SU-DHL-6 (cell line): ENCODE measurements at regions not wholly inside any gene's neighbourhood (a gene's known extent, or its start where the extent isn't known, plus 50 kb on each side); places are given as distances from the start of the nearest gene placed in this dataset.

Experiments used
- H2AFZ ChIP-seq: fragments of 200-600 bp; sonication (generic); 2 replicates; pipeline ENCODE4 v1.6.1; 2014; ENCODE audit warnings: low read depth, mild to moderate bottlenecking, moderate library complexity, mixed read lengths, antibody characterized with exemption, low read length; ENCODE audit not compliant: severe bottlenecking
- H3F3A ChIP-seq: fragments of 200-600 bp; shearing (Covaris generic); 2 replicates; pipeline ENCODE4 v1.6.0; 2016; ENCODE audit warnings: antibody characterized with exemption, mild to moderate bottlenecking; ENCODE audit not compliant: insufficient read depth
- H3K27ac ChIP-seq: fragments of 200-600 bp; sonication (generic); 2 replicates; pipeline ENCODE4 v1.5.1; 2016; ENCODE audit warnings: low read depth, mild to moderate bottlenecking, low read length, moderate library complexity, mixed read lengths
- H3K27me3 ChIP-seq: fragments of 200-600 bp; sonication (generic), shearing (Covaris generic); 2 replicates; pipeline ENCODE4 v1.6.0; 2014; ENCODE audit warnings: mild to moderate bottlenecking, low read length
- H3K36me3 ChIP-seq: fragments of 200-600 bp; sonication (generic); 2 replicates; pipeline ENCODE4 v1.6.1; 2014; ENCODE audit warnings: mild to moderate bottlenecking, low read length, mixed read lengths
- H3K4me2 ChIP-seq: fragments of 300-600, 200-600 bp; shearing (Covaris generic), sonication (generic); 2 replicates; pipeline ENCODE4 v1.6.0; 2014; ENCODE audit warnings: low read length, low read depth, mild to moderate bottlenecking; ENCODE audit not compliant: poor library complexity, severe bottlenecking
- H3K4me3 ChIP-seq: fragments of 200-600 bp; sonication (generic); 2 replicates; pipeline ENCODE4 v1.5.1; 2014; ENCODE audit warnings: antibody characterized with exemption, low read length, mild to moderate bottlenecking, mixed read lengths; ENCODE audit not compliant: insufficient read depth, poor library complexity, severe bottlenecking
- H3K79me2 ChIP-seq: fragments of 200-600 bp; sonication (generic); 2 replicates; pipeline ENCODE4 v1.6.1; 2014; ENCODE audit warnings: mild to moderate bottlenecking, low read length, moderate library complexity; ENCODE audit not compliant: insufficient read depth
- H3K9ac ChIP-seq: fragments of 200-600 bp; sonication (generic); 2 replicates; pipeline ENCODE4 v1.7.0; 2014; ENCODE audit warnings: mild to moderate bottlenecking, low read length
- H3K9me2 ChIP-seq: fragments of 200-600 bp; sonication (generic); replicated peaks from 2 replicates; pipeline ENCODE4 v1.6.1; 2014; ENCODE audit warnings: low read length; ENCODE audit not compliant: insufficient read depth
- H3K9me3 ChIP-seq: fragments of 200-600 bp; sonication (generic); 2 replicates; pipeline ENCODE4 v1.6.1; 2014; ENCODE audit warnings: low read length, mixed read lengths; ENCODE audit not compliant: insufficient read depth
- H4K20me1 ChIP-seq: fragments of 200-600 bp; sonication (generic); 2 replicates; pipeline ENCODE4 v1.6.1; 2014; ENCODE audit warnings: low read depth, mild to moderate bottlenecking, antibody characterized with exemption, low read length, moderate library complexity, mixed read lengths
- EZH2phosphoT487 ChIP-seq: fragments of 200-600 bp; sonication (generic), shearing (Covaris generic); conservative IDR thresholded peaks from 2 replicates; pipeline ENCODE4 v1.6.1; 2018; ENCODE audit warnings: mild to moderate bottlenecking, antibody characterized with exemption, low read length, moderate library complexity, mixed read lengths
- TF ChIP-seq, protein P1 (sequence below): fragments of 200-600 bp; sonication (generic); IDR thresholded peaks from one replicate; pipeline ENCODE4 v1.5.1; 2017; ENCODE audit warnings: antibody characterized with exemption, mild to moderate bottlenecking, low read length, moderate library complexity; ENCODE audit not compliant: insufficient read depth, poor library complexity, severe bottlenecking

DNA sequence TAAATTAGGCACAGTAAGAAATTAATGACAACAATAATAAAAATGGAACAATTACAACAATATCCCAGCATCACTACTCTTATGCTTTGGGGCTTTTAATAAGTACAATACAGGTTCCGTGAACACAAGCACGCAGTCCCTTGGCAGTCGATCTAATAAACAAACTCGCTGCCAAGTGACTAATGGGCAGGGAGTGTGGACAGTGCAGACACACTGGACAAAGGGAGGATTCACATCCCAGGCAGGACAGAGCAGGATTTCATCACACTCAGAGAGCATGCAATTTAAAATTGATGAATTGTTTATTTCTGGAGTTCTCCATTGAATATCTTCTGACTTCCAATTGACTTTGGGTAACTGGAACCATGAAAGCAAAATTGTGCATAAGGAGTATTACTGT lies 524.1 kb upstream of the CFAP20DC start:
- Histone ChIP-seq H3K4me2 (no peak overlapping the region), H3K9me3 (no peaks in the 10 kb centered on the region), H2AFZ (no peak overlapping the region), H3K27ac (no peak overlapping the region), H3K27me3 (no peaks in the 10 kb centered on the region), H3F3A (no peaks in the 10 kb centered on the region), H3K36me3 (no peaks in the 10 kb centered on the region), H3K9me2 (no peaks in the 10 kb centered on the region), H3K4me3 (no peak overlapping the region), H3K9ac (no peak overlapping the region), H3K79me2 (no peaks in the 10 kb centered on the region), H4K20me1 (no peaks in the 10 kb centered on the region)
- TF ChIP-seq, protein P1, sequence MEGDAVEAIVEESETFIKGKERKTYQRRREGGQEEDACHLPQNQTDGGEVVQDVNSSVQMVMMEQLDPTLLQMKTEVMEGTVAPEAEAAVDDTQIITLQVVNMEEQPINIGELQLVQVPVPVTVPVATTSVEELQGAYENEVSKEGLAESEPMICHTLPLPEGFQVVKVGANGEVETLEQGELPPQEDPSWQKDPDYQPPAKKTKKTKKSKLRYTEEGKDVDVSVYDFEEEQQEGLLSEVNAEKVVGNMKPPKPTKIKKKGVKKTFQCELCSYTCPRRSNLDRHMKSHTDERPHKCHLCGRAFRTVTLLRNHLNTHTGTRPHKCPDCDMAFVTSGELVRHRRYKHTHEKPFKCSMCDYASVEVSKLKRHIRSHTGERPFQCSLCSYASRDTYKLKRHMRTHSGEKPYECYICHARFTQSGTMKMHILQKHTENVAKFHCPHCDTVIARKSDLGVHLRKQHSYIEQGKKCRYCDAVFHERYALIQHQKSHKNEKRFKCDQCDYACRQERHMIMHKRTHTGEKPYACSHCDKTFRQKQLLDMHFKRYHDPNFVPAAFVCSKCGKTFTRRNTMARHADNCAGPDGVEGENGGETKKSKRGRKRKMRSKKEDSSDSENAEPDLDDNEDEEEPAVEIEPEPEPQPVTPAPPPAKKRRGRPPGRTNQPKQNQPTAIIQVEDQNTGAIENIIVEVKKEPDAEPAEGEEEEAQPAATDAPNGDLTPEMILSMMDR = no peak
- no peak for TF ChIP-seq EZH2phosphoT487

DNA sequence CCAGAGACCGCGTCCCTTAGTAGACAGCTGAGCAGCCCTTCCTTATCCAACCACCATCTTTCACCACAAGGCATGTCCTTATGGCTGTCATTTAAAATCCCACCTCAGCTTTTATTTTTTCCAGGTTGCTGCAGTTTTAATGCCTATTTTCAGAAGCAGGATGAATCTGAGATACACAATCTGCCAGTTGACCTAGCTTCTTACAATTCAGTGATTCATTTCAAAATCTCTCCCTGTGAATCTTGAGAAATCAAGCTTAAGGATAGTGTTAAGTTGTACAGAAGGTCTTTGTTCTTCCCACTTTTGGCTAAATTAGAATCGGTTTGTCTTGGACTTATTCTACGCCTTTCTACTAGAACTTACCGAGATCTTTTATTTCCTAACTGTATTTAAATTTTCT lies 522.3 kb upstream of the CFAP20DC start:
- Histone ChIP-seq H3K27ac (no peak overlapping the region), H3K9me3 (no peaks in the 10 kb centered on the region), H3F3A (no peaks in the 10 kb centered on the region), H3K9me2 (no peaks in the 10 kb centered on the region), H3K4me3 (no peak overlapping the region), H3K9ac (no peak overlapping the region), H3K79me2 (no peaks in the 10 kb centered on the region), H3K27me3 (no peaks in the 10 kb centered on the region), H3K36me3 (no peaks in the 10 kb centered on the region), H3K4me2 (no peak overlapping the region), H2AFZ (no peak overlapping the region), H4K20me1 (no peaks in the 10 kb centered on the region)
- TF ChIP-seq EZH2phosphoT487 = no peak
- TF ChIP-seq, protein P1 = no peak

DNA sequence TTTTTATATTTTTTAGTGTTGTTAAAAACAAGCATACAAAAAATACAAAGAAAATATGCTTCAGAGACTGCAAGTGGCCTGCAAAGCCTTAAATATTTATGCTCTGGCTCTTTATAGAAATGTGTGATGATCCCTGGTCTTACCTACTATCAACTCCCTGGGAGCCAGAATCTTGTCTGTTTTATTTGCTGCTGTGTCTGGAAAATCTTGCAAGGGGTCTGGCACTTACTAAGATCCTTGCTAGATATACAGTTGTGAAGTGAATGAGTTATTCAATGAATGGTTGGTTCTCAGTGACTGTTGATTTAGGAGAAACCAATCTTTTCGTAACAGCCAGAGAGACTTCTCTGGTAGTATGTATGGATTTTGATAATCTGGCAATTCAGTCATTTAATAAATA lies 521.0 kb upstream of the CFAP20DC start:
- H3K4me3 ChIP-seq = no peak overlapping the region
- H3K36me3 ChIP-seq = no peaks in the 10 kb centered on the region
- H3K27ac ChIP-seq = no peak overlapping the region
- H3K79me2 ChIP-seq = no peaks in the 10 kb centered on the region
- no peaks in the 10 kb centered on the region for H3K27me3 ChIP-seq
- no peak overlapping the region for H3K4me2 ChIP-seq
- H3K9me3 ChIP-seq = no peaks in the 10 kb centered on the region
- no peaks in the 10 kb centered on the region for H3K9me2 ChIP-seq
- H3F3A ChIP-seq = no peaks in the 10 kb centered on the region
- TF ChIP-seq, protein P1 = no peak
- no peak for TF ChIP-seq EZH2phosphoT487
- H3K9ac ChIP-seq = no peak overlapping the region
- H2AFZ ChIP-seq = no peak overlapping the region
- H4K20me1 ChIP-seq = no peaks in the 10 kb centered on the region
